H9 (cell line): ENCODE measurements at regions not wholly inside any gene's neighbourhood (a gene's known extent, or its start where the extent isn't known, plus 50 kb on each side); places are given as distances from the start of the nearest gene placed in this dataset.

Experiments used
- DNase-seq: peaks from one replicate; pipeline ENCODE4 v3.0.0-alpha.2; 2017
- H2AFZ ChIP-seq: one replicate; pipeline ENCODE4 v1.6.1; 2013; ENCODE audit warnings: mild to moderate bottlenecking, low read length, control low read depth, moderate library complexity
- H2AK5ac ChIP-seq: 2 replicates; pipeline ENCODE4 v1.6.1; 2013; ENCODE audit warnings: low read length, control low read depth, mixed read lengths; ENCODE audit not compliant: insufficient read length
- H2BK120ac ChIP-seq: one replicate; pipeline ENCODE4 v1.6.1; 2013; ENCODE audit warnings: low read depth, mild to moderate bottlenecking, low read length, control low read depth, inconsistent platforms; ENCODE audit not compliant: poor library complexity, severe bottlenecking
- H2BK12ac ChIP-seq: 2 replicates; pipeline ENCODE4 v1.6.1; 2013; ENCODE audit warnings: low read length, control low read depth, mixed read lengths, low read depth; ENCODE audit not compliant: insufficient read length
- H2BK15ac ChIP-seq: 2 replicates; pipeline ENCODE4 v1.6.1; 2013; ENCODE audit warnings: low read depth, low read length, control low read depth
- H2BK20ac ChIP-seq: one replicate; pipeline ENCODE4 v1.6.1; 2013; ENCODE audit warnings: low read depth, mild to moderate bottlenecking, low read length, control low read depth, inconsistent platforms; ENCODE audit not compliant: poor library complexity, severe bottlenecking
- H2BK5ac ChIP-seq: 2 replicates; pipeline ENCODE4 v1.6.1; 2013; ENCODE audit warnings: low read length, control low read depth, mixed read lengths; ENCODE audit not compliant: insufficient read length
- H3K14ac ChIP-seq: 2 replicates; pipeline ENCODE4 v1.6.1; 2013; ENCODE audit warnings: low read length, control low read depth; ENCODE audit not compliant: insufficient read depth
- H3K18ac ChIP-seq: 2 replicates; pipeline ENCODE4 v1.6.1; 2013; ENCODE audit warnings: low read depth, mild to moderate bottlenecking, mixed read lengths, low read length, control low read depth; ENCODE audit not compliant: insufficient read length
- H3K23ac ChIP-seq: 2 replicates; pipeline ENCODE4 v1.6.1; 2013; ENCODE audit warnings: low read length, control low read depth, mixed read lengths, low read depth; ENCODE audit not compliant: insufficient read length
- H3K23me2 ChIP-seq: 2 replicates; pipeline ENCODE4 v1.6.1; 2013; ENCODE audit warnings: low read depth, mild to moderate bottlenecking, mixed read lengths, low read length, control low read depth; ENCODE audit not compliant: insufficient read length, poor library complexity, severe bottlenecking
- H3K27ac ChIP-seq: 2 replicates; pipeline ENCODE4 v1.5.1; 2013; ENCODE audit warnings: low read length, control low read depth, mixed read lengths, low read depth; ENCODE audit not compliant: insufficient read length
- H3K27me3 ChIP-seq: 2 replicates; pipeline ENCODE4 v1.6.1; 2013; ENCODE audit warnings: low read length, control low read depth, inconsistent platforms; ENCODE audit not compliant: insufficient read depth
- H3K4ac ChIP-seq: 2 replicates; pipeline ENCODE4 v1.6.1; 2013; ENCODE audit warnings: low read depth, mild to moderate bottlenecking, control low read depth, inconsistent platforms, low read length, moderate library complexity
- H3K4me1 ChIP-seq: 2 replicates; pipeline ENCODE4 v1.6.1; 2013; ENCODE audit warnings: low read length, control low read depth, inconsistent platforms; ENCODE audit not compliant: insufficient read depth
- H3K4me2 ChIP-seq: 2 replicates; pipeline ENCODE4 v1.6.1; 2013; ENCODE audit warnings: low read length, control low read depth, mixed read lengths; ENCODE audit not compliant: insufficient read length, insufficient read depth
- H3K56ac ChIP-seq: 2 replicates; pipeline ENCODE4 v1.6.1; 2013; ENCODE audit warnings: low read depth, mild to moderate bottlenecking, mixed read lengths, low read length, control low read depth; ENCODE audit not compliant: insufficient read length
- H3K79me1 ChIP-seq: 2 replicates; pipeline ENCODE4 v1.6.1; 2013; ENCODE audit warnings: low read depth, mild to moderate bottlenecking, moderate library complexity, low read length, control low read depth, inconsistent platforms; ENCODE audit not compliant: insufficient read depth, poor library complexity, severe bottlenecking
- H3K79me2 ChIP-seq: 2 replicates; pipeline ENCODE4 v1.6.1; 2013; ENCODE audit warnings: low read length, control low read depth, inconsistent platforms; ENCODE audit not compliant: insufficient read depth
- H3K9ac ChIP-seq: 2 replicates; pipeline ENCODE4 v1.6.1; 2013; ENCODE audit warnings: low read length, control low read depth, mixed read lengths; ENCODE audit not compliant: insufficient read length; ENCODE audit errors: extremely low read depth
- H3K9me3 ChIP-seq: one replicate; pipeline ENCODE4 v1.6.1; 2013; ENCODE audit warnings: low read depth, low read length, inconsistent platforms; ENCODE audit not compliant: control insufficient read depth
- H3T11ph ChIP-seq: one replicate; pipeline ENCODE4 v1.6.1; 2013; ENCODE audit warnings: mild to moderate bottlenecking, low read length, control low read depth, inconsistent platforms
- H4K20me1 ChIP-seq: one replicate; pipeline ENCODE4 v1.6.1; 2013; ENCODE audit not compliant: control insufficient read depth, insufficient read length, insufficient read depth
- H4K5ac ChIP-seq: 2 replicates; pipeline ENCODE4 v1.6.1; 2013; ENCODE audit warnings: low read depth, mild to moderate bottlenecking, mixed read lengths, low read length, control low read depth; ENCODE audit not compliant: insufficient read length
- H4K8ac ChIP-seq: replicated peaks from 2 replicates; pipeline ENCODE4 v1.6.1; 2013; ENCODE audit warnings: low read length, control low read depth, mixed read lengths, low read depth; ENCODE audit not compliant: insufficient read length
- H4K91ac ChIP-seq: 2 replicates; pipeline ENCODE4 v1.6.1; 2013; ENCODE audit warnings: low read depth, mild to moderate bottlenecking, moderate library complexity, mixed read lengths, low read length, control low read depth; ENCODE audit not compliant: insufficient read length
- H3K27ac Mint-ChIP-seq, 3 experiments: 2 replicates in 2 of 3; 3 replicates in 1 of 3; pipeline ENCODE4 v1.8.0; 2020 to 2021; ENCODE audit warnings: mixed read lengths in 3 of 3, mild to moderate bottlenecking in 1 of 3, moderate library complexity in 1 of 3
- H3K27me3 Mint-ChIP-seq: 2 replicates; pipeline ENCODE4 v1.8.0; 2021; ENCODE audit warnings: low read depth, mild to moderate bottlenecking, moderate library complexity, mixed read lengths
- H3K36me3 Mint-ChIP-seq, 3 experiments: 2 replicates in 2 of 3; 3 replicates in 1 of 3; pipeline ENCODE4 v1.8.0; 2020 to 2021; ENCODE audit warnings: low read depth in 3 of 3, mixed read lengths in 3 of 3; ENCODE audit not compliant: insufficient read depth in 1 of 3
- H3K4me1 Mint-ChIP-seq, 2 experiments: 2 replicates each; pipeline ENCODE4 v1.8.0; 2020; ENCODE audit warnings: mixed read lengths in 2 of 2
- H3K4me3 Mint-ChIP-seq, 2 experiments: 2 replicates in 1 of 2; 3 replicates in 1 of 2; pipeline ENCODE4 v1.8.0; 2020 to 2021; ENCODE audit warnings: mild to moderate bottlenecking in 2 of 2, mixed read lengths in 2 of 2, moderate library complexity in 1 of 2
- H3K9me3 Mint-ChIP-seq, 2 experiments: 2 replicates in 1 of 2; 3 replicates in 1 of 2; pipeline ENCODE4 v1.8.0; 2020; ENCODE audit warnings: mild to moderate bottlenecking in 2 of 2, mixed read lengths in 2 of 2, moderate library complexity in 1 of 2
- WGBS: extraction: QIAGEN DNeasy Blood & Tissue Kit; methylation state at CpG from one replicate; pipeline ENCODE4 v1.1.7; 2013; ENCODE audit warnings: missing lambda C conversion rate, low lambda C conversion rate, mixed read lengths; ENCODE audit not compliant: insufficient read length; ENCODE audit errors: extremely low coverage; 5-methylcytosine and 5-hydroxymethylcytosine counted together
- TF ChIP-seq, protein P1 (sequence below): fragments of 200-600 bp; sonication (generic); conservative IDR thresholded peaks from 3 replicates; pipeline ENCODE4 v1.8.0; 2021; ENCODE audit warnings: antibody characterized with exemption, mild to moderate bottlenecking

DNA sequence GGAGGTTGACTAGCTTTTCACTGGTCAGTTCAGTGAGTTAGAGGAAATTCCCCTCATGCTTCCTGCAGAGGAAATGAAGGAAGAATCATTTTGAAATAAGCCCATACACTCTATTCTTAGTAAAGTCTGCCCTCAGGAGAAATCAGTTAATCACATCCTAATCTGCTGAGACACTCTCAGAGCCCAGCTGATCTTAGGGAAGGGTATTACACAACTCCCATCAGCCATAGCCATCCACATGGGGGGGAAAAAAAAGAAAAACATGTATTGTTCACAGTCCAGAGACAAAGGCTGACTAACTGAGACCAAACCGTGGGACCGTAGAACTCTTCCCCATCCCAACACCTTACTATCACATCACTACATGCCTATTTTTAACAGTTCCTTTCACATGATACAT is 722.3 kb downstream of the CDH8 start:
- Mint-ChIP-seq H3K27ac (no peak overlapping the region), H3K9me3 (peaks cover 8 to 12% of the 10 kb centered on the region in 2 experiments), H3K36me3 (peaks cover 0 to 5% (median 1%) of the 10 kb centered on the region in 3 experiments; a peak in 1 of 7 replicates), H3K4me3 (no peak overlapping the region), H3K27me3 (no peaks in the 10 kb centered on the region), H3K4me1 (no peaks in the 10 kb centered on the region)
- Histone ChIP-seq H3K27ac (no peak overlapping the region), H4K8ac (no peak overlapping the region), H3K79me1 (no peaks in the 10 kb centered on the region), H4K20me1 (no peaks in the 10 kb centered on the region), H3K4me1 (no peaks in the 10 kb centered on the region), H3K27me3 (no peaks in the 10 kb centered on the region), H3K14ac (no peak overlapping the region), H2BK5ac (no peak overlapping the region), H2BK15ac (no peak overlapping the region), H4K5ac (no peak overlapping the region), H2BK12ac (no peak overlapping the region), H2BK20ac (no peak overlapping the region), H3T11ph (no peak overlapping the region), H3K9me3 (no peaks in the 10 kb centered on the region), H3K4me2 (no peak overlapping the region), H4K91ac (no peak overlapping the region), H3K4ac (no peak overlapping the region), H3K79me2 (no peaks in the 10 kb centered on the region), H3K56ac (no peak overlapping the region), H2AK5ac (no peak overlapping the region), H2BK120ac (no peak overlapping the region), H3K23me2 (no peaks in the 10 kb centered on the region), H3K23ac (no peak overlapping the region), H2AFZ (no peak overlapping the region), H3K18ac (no peak overlapping the region), H3K9ac (no peak overlapping the region)
- no CpG with 5 or more reads among the region's 2 CpGs for WGBS
- TF ChIP-seq, protein P1, sequence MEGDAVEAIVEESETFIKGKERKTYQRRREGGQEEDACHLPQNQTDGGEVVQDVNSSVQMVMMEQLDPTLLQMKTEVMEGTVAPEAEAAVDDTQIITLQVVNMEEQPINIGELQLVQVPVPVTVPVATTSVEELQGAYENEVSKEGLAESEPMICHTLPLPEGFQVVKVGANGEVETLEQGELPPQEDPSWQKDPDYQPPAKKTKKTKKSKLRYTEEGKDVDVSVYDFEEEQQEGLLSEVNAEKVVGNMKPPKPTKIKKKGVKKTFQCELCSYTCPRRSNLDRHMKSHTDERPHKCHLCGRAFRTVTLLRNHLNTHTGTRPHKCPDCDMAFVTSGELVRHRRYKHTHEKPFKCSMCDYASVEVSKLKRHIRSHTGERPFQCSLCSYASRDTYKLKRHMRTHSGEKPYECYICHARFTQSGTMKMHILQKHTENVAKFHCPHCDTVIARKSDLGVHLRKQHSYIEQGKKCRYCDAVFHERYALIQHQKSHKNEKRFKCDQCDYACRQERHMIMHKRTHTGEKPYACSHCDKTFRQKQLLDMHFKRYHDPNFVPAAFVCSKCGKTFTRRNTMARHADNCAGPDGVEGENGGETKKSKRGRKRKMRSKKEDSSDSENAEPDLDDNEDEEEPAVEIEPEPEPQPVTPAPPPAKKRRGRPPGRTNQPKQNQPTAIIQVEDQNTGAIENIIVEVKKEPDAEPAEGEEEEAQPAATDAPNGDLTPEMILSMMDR, result no peak
- DNase-seq, result no peak
